B cell (primary cell): ENCODE measurements at regions not wholly inside any gene's neighbourhood (a gene's known extent, or its start where the extent isn't known, plus 50 kb on each side); places are given as distances from the start of the nearest gene placed in this dataset.

ENCODE experiments used
- EZH2 ChIP-seq: IDR thresholded peaks from 2 replicates; pipeline ENCODE4 v1.6.1; 2012; ENCODE audit warnings: borderline replicate concordance, low read depth, mild to moderate bottlenecking, moderate library complexity, low read length; ENCODE audit not compliant: insufficient read depth, poor library complexity, severe bottlenecking
- TF ChIP-seq, protein P1 (sequence below): fragments of 200-600 bp; IDR thresholded peaks from one replicate; pipeline ENCODE4 v1.8.0; 2022; ENCODE audit warnings: antibody characterized with exemption, mild to moderate bottlenecking

DNA sequence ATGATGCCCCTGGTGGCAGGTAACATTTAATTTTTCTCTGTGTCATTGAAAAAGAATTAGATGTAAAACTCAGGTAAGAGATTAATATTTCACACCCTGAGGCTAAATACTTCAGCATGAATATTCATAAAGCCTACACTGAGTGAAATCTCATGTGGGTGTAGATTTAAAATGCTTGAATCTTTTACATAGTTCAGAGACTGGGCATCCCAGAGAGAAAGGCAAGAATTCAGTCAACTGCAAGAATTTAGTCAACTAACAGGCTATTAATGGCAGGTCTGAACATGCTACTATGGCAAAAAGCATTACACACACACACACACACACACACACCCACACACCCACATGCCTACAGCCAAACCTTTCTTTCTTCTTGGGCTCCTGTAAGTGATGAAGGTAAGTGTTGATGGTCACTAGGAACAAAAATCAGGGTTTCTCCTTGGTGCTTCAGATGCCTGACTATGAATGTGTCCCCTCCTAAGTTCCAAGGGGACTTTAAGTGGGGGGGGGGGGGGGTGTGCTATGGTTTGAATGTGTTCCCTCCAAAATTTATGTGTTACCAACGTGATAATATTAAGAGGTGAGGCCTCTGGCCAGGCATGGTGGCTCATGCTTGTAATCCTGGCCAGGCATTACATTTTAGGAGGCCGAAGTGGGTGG, 63.7 kb upstream of the PSMD7 start:
- TF ChIP-seq, protein P1, sequence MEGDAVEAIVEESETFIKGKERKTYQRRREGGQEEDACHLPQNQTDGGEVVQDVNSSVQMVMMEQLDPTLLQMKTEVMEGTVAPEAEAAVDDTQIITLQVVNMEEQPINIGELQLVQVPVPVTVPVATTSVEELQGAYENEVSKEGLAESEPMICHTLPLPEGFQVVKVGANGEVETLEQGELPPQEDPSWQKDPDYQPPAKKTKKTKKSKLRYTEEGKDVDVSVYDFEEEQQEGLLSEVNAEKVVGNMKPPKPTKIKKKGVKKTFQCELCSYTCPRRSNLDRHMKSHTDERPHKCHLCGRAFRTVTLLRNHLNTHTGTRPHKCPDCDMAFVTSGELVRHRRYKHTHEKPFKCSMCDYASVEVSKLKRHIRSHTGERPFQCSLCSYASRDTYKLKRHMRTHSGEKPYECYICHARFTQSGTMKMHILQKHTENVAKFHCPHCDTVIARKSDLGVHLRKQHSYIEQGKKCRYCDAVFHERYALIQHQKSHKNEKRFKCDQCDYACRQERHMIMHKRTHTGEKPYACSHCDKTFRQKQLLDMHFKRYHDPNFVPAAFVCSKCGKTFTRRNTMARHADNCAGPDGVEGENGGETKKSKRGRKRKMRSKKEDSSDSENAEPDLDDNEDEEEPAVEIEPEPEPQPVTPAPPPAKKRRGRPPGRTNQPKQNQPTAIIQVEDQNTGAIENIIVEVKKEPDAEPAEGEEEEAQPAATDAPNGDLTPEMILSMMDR, result no peak
- no peak for TF ChIP-seq EZH2
